OCI-LY7 (cell line): ENCODE measurements at regions not wholly inside any gene's neighbourhood (a gene's known extent, or its start where the extent isn't known, plus 50 kb on each side); places are given as distances from the start of the nearest gene placed in this dataset.

Experiments used
- BruUV-seq: library from RNA; stranded (reverse); fragments of 400-500 nt; replicated peaks from 2 replicates; lab custom pipeline; 2021; lab: Mats Ljungman, UMichigan
- CTCF ChIA-PET: fragments of 300-600 bp; sonication (Branson Sonifier 250); formaldehyde crosslinking; loops from one replicate; lab custom pipeline; 2022; ENCODE audit warnings: antibody characterized with exemption; ENCODE audit not compliant: unreplicated experiment; lab: Charles Lee
- POLR2A ChIA-PET: fragments of 300-600 bp; sonication (Branson Sonifier 250); formaldehyde crosslinking; loops from one replicate; lab custom pipeline; 2022; ENCODE audit warnings: antibody characterized with exemption; lab: Charles Lee
- DNase-seq: peaks from one replicate; pipeline ENCODE4 v3.0.0-alpha.2; 2015; ENCODE audit warnings: low spot score
- H2AFZ ChIP-seq: fragments of 200-600 bp; sonication (generic), shearing (Covaris generic); 2 replicates; pipeline ENCODE4 v1.6.1; 2014; ENCODE audit warnings: mild to moderate bottlenecking, antibody characterized with exemption, low read length, moderate library complexity
- H3K27ac ChIP-seq: fragments of 200-600 bp; sonication (generic); 2 replicates; pipeline ENCODE4 v1.5.1; 2014; ENCODE audit warnings: mixed run types, low read depth, mild to moderate bottlenecking, moderate library complexity, low read length, inconsistent platforms; ENCODE audit not compliant: poor library complexity, severe bottlenecking
- H3K36me3 ChIP-seq: fragments of 200-600 bp; sonication (generic); 2 replicates; pipeline ENCODE4 v1.6.1; 2014; ENCODE audit warnings: mild to moderate bottlenecking, antibody characterized with exemption, low read length, moderate library complexity, mixed read lengths; ENCODE audit not compliant: insufficient read depth
- H3K4me1 ChIP-seq: fragments of 200-600 bp; sonication (generic); 2 replicates; pipeline ENCODE4 v1.5.1; 2014; ENCODE audit warnings: mild to moderate bottlenecking, low read length; ENCODE audit not compliant: insufficient read depth, poor library complexity, severe bottlenecking
- H3K4me2 ChIP-seq: fragments of 200-600 bp; sonication (generic); 2 replicates; pipeline ENCODE4 v1.6.1; 2014; ENCODE audit warnings: mild to moderate bottlenecking, low read length
- H3K4me3 ChIP-seq: fragments of 200-600 bp; sonication (generic); 2 replicates; pipeline ENCODE4 v1.5.1; 2014; ENCODE audit warnings: mild to moderate bottlenecking, low read depth, low read length; ENCODE audit not compliant: poor library complexity, severe bottlenecking
- H3K79me2 ChIP-seq: fragments of 200-600 bp; sonication (generic); 2 replicates; pipeline ENCODE4 v1.6.1; 2016; ENCODE audit warnings: low read depth, mild to moderate bottlenecking, low read length, moderate library complexity, mixed read lengths; ENCODE audit not compliant: insufficient read depth
- H3K9me2 ChIP-seq: fragments of 200-600 bp; sonication (generic); 2 replicates; pipeline ENCODE4 v1.6.1; 2016; ENCODE audit warnings: mild to moderate bottlenecking, low read length, mixed read lengths; ENCODE audit not compliant: insufficient read depth
- H3K9me3 ChIP-seq: fragments of 200-600 bp; sonication (generic); 2 replicates; pipeline ENCODE4 v1.6.1; 2014; ENCODE audit warnings: mild to moderate bottlenecking, mixed run types, low read length, mixed read lengths
- H4K20me1 ChIP-seq: fragments of 200-600 bp; sonication (generic); 2 replicates; pipeline ENCODE4 v1.6.1; 2014; ENCODE audit warnings: mild to moderate bottlenecking, antibody characterized with exemption, low read length, moderate library complexity, mixed read lengths; ENCODE audit not compliant: insufficient read depth
- CTCF ChIP-seq: fragments of 200-600 bp; sonication (generic); conservative IDR thresholded peaks from 2 replicates; pipeline ENCODE4 v1.5.1; 2014; ENCODE audit warnings: mild to moderate bottlenecking, antibody characterized with exemption, low read length, moderate library complexity, mixed read lengths
- EZH2phosphoT487 ChIP-seq: fragments of 200-600 bp; sonication (generic); IDR thresholded peaks from 2 replicates; pipeline ENCODE4 v1.6.1; 2018; ENCODE audit warnings: low read depth, borderline replicate concordance, mild to moderate bottlenecking, mixed run types, antibody characterized with exemption, low read length, moderate library complexity, mixed read lengths
- intact Hi-C: fragments of 100-400 bp; cut with micrococcal nuclease; formaldehyde crosslinking; loops from one replicate; pipeline ENCODE4 v1.10.0; 2022; ENCODE audit not compliant: unreplicated experiment

DNA sequence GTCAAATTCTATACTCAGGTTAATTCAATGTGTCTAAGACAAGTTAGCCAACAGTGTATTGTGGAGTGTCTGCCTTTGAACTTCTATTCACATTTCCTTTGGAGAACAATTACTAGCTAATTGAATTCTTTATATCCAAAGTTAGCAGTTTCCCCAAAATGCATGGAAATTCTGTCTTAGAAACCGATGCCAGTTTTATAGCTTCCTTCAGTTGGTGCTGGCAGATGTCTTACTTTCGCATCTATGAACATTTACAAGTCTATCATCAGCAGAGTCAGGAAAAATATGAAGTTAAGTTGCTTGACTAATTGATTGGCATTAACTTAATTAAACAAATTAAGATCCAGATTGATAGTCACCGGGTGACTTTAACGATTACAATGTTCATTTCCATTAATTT, 527.6 kb upstream of the CDH18 start:
- no peaks in the 10 kb centered on the region for H3K9me3 ChIP-seq
- POLR2A ChIA-PET: no interaction called here
- H3K4me3 ChIP-seq: no peak overlapping the region
- intact Hi-C loops: no loop called here
- no peaks in the 10 kb centered on the region for H3K36me3 ChIP-seq
- H2AFZ ChIP-seq: no peak overlapping the region
- TF ChIP-seq EZH2phosphoT487 (no peak), CTCF (no peak)
- H3K27ac ChIP-seq: no peak overlapping the region
- no peak for DNase-seq
- CTCF ChIA-PET: no interaction called here
- H4K20me1 ChIP-seq: no peaks in the 10 kb centered on the region
- H3K79me2 ChIP-seq: no peaks in the 10 kb centered on the region
- H3K4me2 ChIP-seq: no peak overlapping the region
- H3K9me2 ChIP-seq: no peaks in the 10 kb centered on the region
- no TSS peak for BruUV-seq
- H3K4me1 ChIP-seq: no peaks in the 10 kb centered on the region

GRCh38 chr5:20514145-20514544, 526.1 kb upstream of the CDH18 start:
- Histone ChIP-seq H2AFZ (no peak overlapping the region), H3K4me1 (no peaks in the 10 kb centered on the region), H3K27ac (no peak overlapping the region), H3K4me2 (no peak overlapping the region), H3K9me2 (no peaks in the 10 kb centered on the region), H3K9me3 (no peaks in the 10 kb centered on the region), H3K36me3 (no peaks in the 10 kb centered on the region), H3K4me3 (no peak overlapping the region), H3K79me2 (no peaks in the 10 kb centered on the region), H4K20me1 (no peaks in the 10 kb centered on the region)
- intact Hi-C loops: no loop called here
- DNase-seq: no peak
- ChIA-PET POLR2A (no interaction called here), CTCF (no interaction called here)
- no TSS peak for BruUV-seq
- TF ChIP-seq CTCF (no peak), EZH2phosphoT487 (no peak)

- H3K9me2 ChIP-seq: no peaks in the 10 kb centered on the region
- DNase-seq: no peak
- ChIA-PET POLR2A (interaction anchor here (0.6 kb wide), 1 partner anchor 205 kb away, joined by 3 read pairs; no protein-coding TSS in a partner anchor), CTCF (no interaction called here)
- H3K4me1 ChIP-seq: no peaks in the 10 kb centered on the region
- BruUV-seq: no TSS peak
- no peaks in the 10 kb centered on the region for H3K79me2 ChIP-seq
- no peak overlapping the region for H2AFZ ChIP-seq
- intact Hi-C loops: no loop called here
- H3K27ac ChIP-seq: no peak overlapping the region
- H3K4me2 ChIP-seq: no peak overlapping the region
- TF ChIP-seq EZH2phosphoT487: no peak
- TF ChIP-seq CTCF: no peak
- no peaks in the 10 kb centered on the region for H4K20me1 ChIP-seq
- H3K9me3 ChIP-seq: no peaks in the 10 kb centered on the region
- H3K36me3 ChIP-seq: no peaks in the 10 kb centered on the region
- no peak overlapping the region for H3K4me3 ChIP-seq
Observed at GRCh38 chr5:20500546-20500945, 512.5 kb upstream of the CDH18 start.
